Upper lobe of left lung (tissue), 4 donors: ENCODE measurements at regions not wholly inside any gene's neighbourhood (a gene's known extent, or its start where the extent isn't known, plus 50 kb on each side); places are given as distances from the start of the nearest gene placed in this dataset.

Experiments
- CTCF ChIP-seq, 6 experiments: fragments of 450-650 bp in 4 of 6; fragments of 200-600 bp in 2 of 6; sonication (generic) in 2 of 6; IDR thresholded peaks; one replicate each; pipeline ENCODE4 v1.5.1; 2016 to 2019; ENCODE audit warnings: antibody characterized with exemption in 6 of 6
- EP300 ChIP-seq, 4 donors: sonication (generic); formaldehyde crosslinking; IDR thresholded peaks; one replicate each; pipeline ENCODE4 v1.5.1; 2017; ENCODE audit warnings: antibody characterized with exemption in 4 of 4, control low read depth in 2 of 4
- POLR2A ChIP-seq, 4 donors: fragments of 450-650 bp; IDR thresholded peaks; one replicate each; pipeline ENCODE4 v1.5.1; 2016 to 2017; ENCODE audit warnings: antibody characterized with exemption in 4 of 4, mild to moderate bottlenecking in 2 of 4
- POLR2AphosphoS5 ChIP-seq, 2 donors: sonication (generic); formaldehyde crosslinking; IDR thresholded peaks; one replicate each; pipeline ENCODE4 v1.5.1; 2017; ENCODE audit warnings: antibody characterized with exemption in 2 of 2

GRCh38 chr1:195511501-195511900, 1096.7 kb downstream of the KCNT2 start:
- TF ChIP-seq CTCF (IDR thresholded peaks at IDR 0.05): no peak
- TF ChIP-seq EP300 (IDR thresholded peaks at IDR 0.05): no peak
- no peak for TF ChIP-seq POLR2A (IDR thresholded peaks at IDR 0.05)
- no peak for TF ChIP-seq POLR2AphosphoS5 (IDR thresholded peaks at IDR 0.05)
